ENCODE measurements at regions not wholly inside any gene's neighbourhood (a gene's known extent, or its start where the extent isn't known, plus 50 kb on each side); places are given as distances from the start of the nearest gene placed in this dataset.

GRCh38 chr5:114113604-114114003, 248.3 kb upstream of the KCNN2 start:
- Histone ChIP-seq H3K4me3 (no peak overlapping the region), H3K36me3 (ENCODE audit: insufficient read depth in 1 of 2, low read depth in 1 of 2) (no peaks in the 10 kb centered on the region), H3K4me1 (peaks cover 10% of the 10 kb centered on the region), H3K9me3 (no peaks in the 10 kb centered on the region), H3K27me3 (ENCODE audit: insufficient read depth in 3 of 3, low read length in 2 of 3) (peaks cover 0 to 1% (median 0%) of the 10 kb centered on the region in 3 donors), H3K27ac (peak overlapping the region; percentile 33)
- intact Hi-C loops (cut with DNase I), result no loop called here
- ATAC-seq, result peak in 2 of 4 donors; percentile 13 to 68
- WGBS, 3 donors, result 38 to 63% (median 63%) methylated on average over 1 of the region's 1 CpG
- TF ChIP-seq CTCF (IDR thresholded peaks at IDR 0.05), result no peak
- DNase-seq, result no peak

GRCh38 chr5:114116981-114117380, 244.9 kb upstream of the KCNN2 start:
- no peaks in the 10 kb centered on the region for H3K9me3 ChIP-seq
- no peak overlapping the region for H3K4me3 ChIP-seq
- no peak overlapping the region for H3K27ac ChIP-seq
- TF ChIP-seq CTCF (IDR thresholded peaks at IDR 0.05), result no peak
- no peak for DNase-seq
- 71 to 82% (median 78%) methylated on average over 4 of the region's 4 CpGs for WGBS, 3 donors
- peaks cover 20% of the 10 kb centered on the region for H3K4me1 ChIP-seq
- H3K36me3 ChIP-seq (ENCODE audit: insufficient read depth in 1 of 2, low read depth in 1 of 2), result no peaks in the 10 kb centered on the region
- intact Hi-C loops (cut with DNase I), result no loop called here
- ATAC-seq, result no peak
- no peaks in the 10 kb centered on the region for H3K27me3 ChIP-seq (ENCODE audit: insufficient read depth in 3 of 3, low read length in 2 of 3)

- Histone ChIP-seq H3K4me1 (peaks cover 20% of the 10 kb centered on the region), H3K9me3 (no peaks in the 10 kb centered on the region), H3K36me3 (ENCODE audit: insufficient read depth in 1 of 2, low read depth in 1 of 2) (no peaks in the 10 kb centered on the region), H3K4me3 (no peak overlapping the region), H3K27me3 (ENCODE audit: insufficient read depth in 3 of 3, low read length in 2 of 3) (no peaks in the 10 kb centered on the region), H3K27ac (no peak overlapping the region)
- WGBS, 3 donors, result 64 to 70% (median 65%) methylated on average over 1 of the region's 1 CpG
- no peak for TF ChIP-seq CTCF (IDR thresholded peaks at IDR 0.05)
- no peak for ATAC-seq
- intact Hi-C loops (cut with DNase I), result no loop called here
- DNase-seq, result no peak
Observed at GRCh38 chr5:114118511-114118910, 243.4 kb upstream of the KCNN2 start.

- intact Hi-C loops (cut with DNase I), result no loop called here
- no peak overlapping the region for H3K27ac ChIP-seq
- H3K36me3 ChIP-seq (ENCODE audit: insufficient read depth in 1 of 2, low read depth in 1 of 2), result no peaks in the 10 kb centered on the region
- no peaks in the 10 kb centered on the region for H3K9me3 ChIP-seq
- DNase-seq, result no peak
- peak; percentile 61 to 91 (median 70) for ATAC-seq
- WGBS, 3 donors, result 49 to 64% (median 54%) methylated on average over 4 of the region's 4 CpGs
- no peak for TF ChIP-seq CTCF (IDR thresholded peaks at IDR 0.05)
- H3K4me3 ChIP-seq, result no peak overlapping the region
- peaks cover 15% of the 10 kb centered on the region for H3K4me1 ChIP-seq
- H3K27me3 ChIP-seq (ENCODE audit: insufficient read depth in 3 of 3, low read length in 2 of 3), result no peaks in the 10 kb centered on the region
Observed at GRCh38 chr5:114120166-114120565, 241.7 kb upstream of the KCNN2 start.

- ATAC-seq (no peak), DNase-seq (no peak)
- intact Hi-C loops (cut with DNase I), result no loop called here
- Histone ChIP-seq H3K4me1 (peaks cover 9% of the 10 kb centered on the region), H3K4me3 (no peak overlapping the region), H3K27me3 (ENCODE audit: insufficient read depth in 3 of 3, low read length in 2 of 3) (no peaks in the 10 kb centered on the region), H3K27ac (no peak overlapping the region), H3K36me3 (ENCODE audit: insufficient read depth in 1 of 2, low read depth in 1 of 2) (no peaks in the 10 kb centered on the region), H3K9me3 (no peaks in the 10 kb centered on the region)
- TF ChIP-seq CTCF (IDR thresholded peaks at IDR 0.05), result no peak
- 75 to 83% (median 78%) methylated on average over 2 of the region's 2 CpGs for WGBS, 3 donors
Observed at GRCh38 chr5:114122852-114123251, 239.0 kb upstream of the KCNN2 start.
